Activated T-helper 2 cell treated with anti-CD3 and anti-CD28 coated beads, Interferon-gamma antibody, Interleukin-2, Interleukin-4, amounts not matched to agents 10 μg/mL and 5 μg/mL and 100 μg/mL, durations not matched to agents 14 hours and 24 hours and 36 hours (primary cell): ENCODE measurements at regions not wholly inside any gene's neighbourhood (a gene's known extent, or its start where the extent isn't known, plus 50 kb on each side); places are given as distances from the start of the nearest gene placed in this dataset.

Experiments
- DNase-seq: peaks from one replicate; pipeline ENCODE4 v3.0.0; 2021; ENCODE audit warnings: low spot score
- H3K27ac Mint-ChIP-seq: one replicate; pipeline ENCODE4 v1.8.0; 2021; ENCODE audit warnings: mixed read lengths
- H3K27me3 Mint-ChIP-seq: one replicate; pipeline ENCODE4 v1.8.0; 2021; ENCODE audit warnings: low read depth, mixed read lengths
- H3K36me3 Mint-ChIP-seq: one replicate; pipeline ENCODE4 v1.8.0; 2021; ENCODE audit warnings: low read depth, mixed read lengths
- H3K4me1 Mint-ChIP-seq: one replicate; pipeline ENCODE4 v1.8.0; 2021; ENCODE audit warnings: low read depth, mixed read lengths
- H3K4me3 Mint-ChIP-seq: one replicate; pipeline ENCODE4 v1.8.0; 2021; ENCODE audit warnings: low read depth, mild to moderate bottlenecking, moderate library complexity, mixed read lengths
- H3K9me3 Mint-ChIP-seq: one replicate; pipeline ENCODE4 v1.8.0; 2021; ENCODE audit warnings: mixed read lengths
- intact Hi-C: fragments of 100-400 bp; cut with micrococcal nuclease; formaldehyde crosslinking; loops from one replicate; pipeline ENCODE4 v1.15.1; 2023

- Mint-ChIP-seq H3K27ac (no peak overlapping the region), H3K9me3 (no peaks in the 10 kb centered on the region), H3K4me3 (no peak overlapping the region), H3K36me3 (no peaks in the 10 kb centered on the region), H3K27me3 (peaks cover 28% of the 10 kb centered on the region), H3K4me1 (no peaks in the 10 kb centered on the region)
- DNase-seq = no peak
- intact Hi-C loops = no loop called here
Measured at GRCh38 chr1:115140442-115141144, 51.3 kb upstream of the TSPAN2 start.

- Mint-ChIP-seq H3K9me3 (no peaks in the 10 kb centered on the region), H3K27me3 (peaks cover 27% of the 10 kb centered on the region), H3K4me3 (no peak overlapping the region), H3K4me1 (no peaks in the 10 kb centered on the region), H3K27ac (no peak overlapping the region), H3K36me3 (no peaks in the 10 kb centered on the region)
- intact Hi-C loops = loop anchor here (2.0 to 5.0 kb wide), 2 partner anchors 328 to 455 kb away; no protein-coding TSS in a partner anchor
- DNase-seq = no peak
Measured at GRCh38 chr1:115139381-115139780, 50.1 kb upstream of the TSPAN2 start.
